ENCODE measurements at regions not wholly inside any gene's neighbourhood (a gene's known extent, or its start where the extent isn't known, plus 50 kb on each side); places are given as distances from the start of the nearest gene placed in this dataset.

GRCh38 chr11:70711911-70712185, 313.5 kb downstream of the CTTN start:
- intact Hi-C loops (cut with DNase I), result no loop called here
- H3K4me1 ChIP-seq, result no peaks in the 10 kb centered on the region
- ATAC-seq, result no peak
- WGBS (ENCODE audit: insufficient coverage, low coverage, low lambda C conversion rate, missing lambda C conversion rate), result no CpG with 5 or more reads among the region's 11 CpGs
- TF ChIP-seq, protein P1, sequence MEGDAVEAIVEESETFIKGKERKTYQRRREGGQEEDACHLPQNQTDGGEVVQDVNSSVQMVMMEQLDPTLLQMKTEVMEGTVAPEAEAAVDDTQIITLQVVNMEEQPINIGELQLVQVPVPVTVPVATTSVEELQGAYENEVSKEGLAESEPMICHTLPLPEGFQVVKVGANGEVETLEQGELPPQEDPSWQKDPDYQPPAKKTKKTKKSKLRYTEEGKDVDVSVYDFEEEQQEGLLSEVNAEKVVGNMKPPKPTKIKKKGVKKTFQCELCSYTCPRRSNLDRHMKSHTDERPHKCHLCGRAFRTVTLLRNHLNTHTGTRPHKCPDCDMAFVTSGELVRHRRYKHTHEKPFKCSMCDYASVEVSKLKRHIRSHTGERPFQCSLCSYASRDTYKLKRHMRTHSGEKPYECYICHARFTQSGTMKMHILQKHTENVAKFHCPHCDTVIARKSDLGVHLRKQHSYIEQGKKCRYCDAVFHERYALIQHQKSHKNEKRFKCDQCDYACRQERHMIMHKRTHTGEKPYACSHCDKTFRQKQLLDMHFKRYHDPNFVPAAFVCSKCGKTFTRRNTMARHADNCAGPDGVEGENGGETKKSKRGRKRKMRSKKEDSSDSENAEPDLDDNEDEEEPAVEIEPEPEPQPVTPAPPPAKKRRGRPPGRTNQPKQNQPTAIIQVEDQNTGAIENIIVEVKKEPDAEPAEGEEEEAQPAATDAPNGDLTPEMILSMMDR (IDR thresholded peaks at IDR 0.05), result no peak
- no peak for TF ChIP-seq POLR2A (IDR thresholded peaks at IDR 0.05)
- H3K27ac ChIP-seq, result no peak overlapping the region
- H3K27me3 ChIP-seq, result no peaks in the 10 kb centered on the region
- H3K36me3 ChIP-seq, result no peaks in the 10 kb centered on the region
- DNase-seq, result no peak
- H3K4me3 ChIP-seq, result no peak overlapping the region
- no peaks in the 10 kb centered on the region for H3K9me3 ChIP-seq

DNA sequence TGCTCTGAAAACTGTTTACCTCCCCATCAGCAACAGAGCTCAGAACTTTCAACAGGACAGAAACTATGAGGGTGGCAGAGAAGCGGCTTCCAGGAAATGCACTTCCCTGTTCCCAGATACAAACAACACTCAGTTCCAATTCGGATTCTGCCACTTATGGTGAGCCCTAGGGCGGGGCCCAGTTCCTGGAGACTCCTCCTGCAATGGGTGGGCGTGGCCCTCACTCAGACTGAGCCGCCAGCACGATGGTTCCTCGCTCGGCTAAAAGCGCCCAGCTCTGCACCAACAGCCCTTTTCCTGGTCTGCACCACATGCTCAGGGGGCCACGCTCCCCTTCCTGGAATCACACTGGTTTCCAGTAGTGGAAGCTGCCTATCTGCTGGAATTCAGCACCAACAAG, 314.1 kb downstream of the CTTN start:
- WGBS (ENCODE audit: insufficient coverage, low coverage, low lambda C conversion rate, missing lambda C conversion rate), result 40% methylated on average over 1 of the region's 10 CpGs
- DNase-seq, result peak in 1 of 3 donors; percentile 46
- H3K27me3 ChIP-seq, result no peaks in the 10 kb centered on the region
- no peaks in the 10 kb centered on the region for H3K36me3 ChIP-seq
- ATAC-seq, result peak; percentile 47 to 64 (median 57)
- H3K9me3 ChIP-seq, result no peaks in the 10 kb centered on the region
- no peak overlapping the region for H3K4me3 ChIP-seq
- no peak for TF ChIP-seq POLR2A (IDR thresholded peaks at IDR 0.05)
- TF ChIP-seq, protein P1 (IDR thresholded peaks at IDR 0.05), result no peak
- H3K4me1 ChIP-seq, result no peaks in the 10 kb centered on the region
- no peak overlapping the region for H3K27ac ChIP-seq
- intact Hi-C loops (cut with DNase I), result no loop called here

DNA sequence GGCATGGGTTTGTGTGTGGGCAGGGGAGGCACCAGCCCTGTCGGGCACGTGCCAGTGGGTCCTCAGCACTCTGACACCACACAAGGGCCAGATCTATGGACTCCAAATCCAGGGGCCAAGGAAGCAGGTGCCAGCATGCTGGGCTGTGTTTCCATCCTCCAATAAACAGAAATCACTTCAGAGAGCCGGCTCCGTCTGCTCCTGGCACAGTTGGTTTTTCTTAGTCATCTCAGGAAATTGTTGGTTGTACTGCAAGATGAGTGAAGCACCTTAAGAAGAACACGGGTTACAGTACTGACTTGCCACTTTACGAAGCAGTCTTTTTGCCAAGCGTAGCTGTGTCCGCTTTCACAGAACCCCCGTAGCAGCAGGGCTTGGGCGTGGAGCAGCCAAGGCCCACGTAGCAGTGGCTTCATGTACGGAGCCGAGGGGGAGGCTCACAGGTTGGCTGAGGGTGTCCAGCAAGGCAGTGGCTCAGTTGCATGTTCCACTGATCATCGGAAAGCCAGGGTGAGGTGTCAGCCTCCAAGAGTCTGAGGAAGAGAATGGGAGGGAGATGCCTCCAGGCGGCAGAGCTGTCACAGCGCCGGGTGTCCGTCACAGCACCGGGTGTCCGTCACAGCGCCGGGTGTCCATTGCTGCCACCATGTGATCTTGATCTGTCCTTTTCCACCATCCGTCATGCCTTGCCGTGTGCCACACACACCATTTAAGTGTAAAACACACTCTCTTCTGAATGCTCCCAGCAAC, 314.9 kb downstream of the CTTN start:
- H3K9me3 ChIP-seq, result no peaks in the 10 kb centered on the region
- intact Hi-C loops (cut with DNase I), result no loop called here
- H3K27me3 ChIP-seq, result no peaks in the 10 kb centered on the region
- H3K36me3 ChIP-seq, result no peaks in the 10 kb centered on the region
- DNase-seq (peak in 1 of 3 donors; percentile 28), ATAC-seq (no peak)
- H3K27ac ChIP-seq, result no peak overlapping the region
- no peaks in the 10 kb centered on the region for H3K4me1 ChIP-seq
- H3K4me3 ChIP-seq, result no peak overlapping the region
- WGBS (ENCODE audit: insufficient coverage, low coverage, low lambda C conversion rate, missing lambda C conversion rate), result 80% methylated on average over 2 of the region's 24 CpGs
- TF ChIP-seq, protein P1 (IDR thresholded peaks at IDR 0.05), result no peak
- no peak for TF ChIP-seq POLR2A (IDR thresholded peaks at IDR 0.05)

DNA sequence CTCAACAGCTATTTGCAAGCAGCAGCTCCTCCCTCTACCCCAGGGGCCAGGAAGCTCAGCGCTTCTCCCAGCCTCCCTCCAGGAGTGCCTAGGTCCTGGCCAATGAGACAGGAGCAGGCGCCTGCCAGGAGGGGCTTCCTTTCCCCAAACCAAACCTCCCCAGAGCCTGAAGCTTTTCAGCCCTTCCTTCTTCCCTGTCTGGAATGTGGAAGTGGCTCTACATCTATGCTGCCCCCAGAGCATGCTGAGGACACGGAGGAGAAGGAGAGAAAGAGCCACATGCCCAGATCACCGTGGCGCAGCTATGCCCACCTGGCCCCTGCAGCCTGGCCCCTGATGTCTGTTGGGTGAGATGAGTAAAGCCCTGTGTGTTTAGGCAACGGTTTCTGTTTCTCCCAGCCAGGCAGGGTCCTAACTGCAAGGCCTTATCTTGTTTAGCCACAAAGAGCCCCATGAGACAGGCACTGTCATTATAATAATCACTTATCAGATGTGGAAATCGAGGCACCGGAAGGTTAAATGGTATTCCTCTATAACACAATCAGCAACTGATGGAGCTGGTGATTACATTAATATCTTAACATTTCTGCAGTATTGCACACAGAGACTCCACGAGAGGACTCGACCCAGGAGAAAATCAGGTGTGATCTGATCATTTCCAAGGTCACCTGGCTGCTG, 315.8 kb downstream of the CTTN start:
- no peak for ATAC-seq
- TF ChIP-seq, protein P1 (IDR thresholded peaks at IDR 0.05), result no peak
- no peak for TF ChIP-seq POLR2A (IDR thresholded peaks at IDR 0.05)
- Histone ChIP-seq H3K4me3 (no peak overlapping the region), H3K4me1 (no peaks in the 10 kb centered on the region), H3K27me3 (no peaks in the 10 kb centered on the region), H3K27ac (no peak overlapping the region), H3K9me3 (no peaks in the 10 kb centered on the region), H3K36me3 (no peaks in the 10 kb centered on the region)
- DNase-seq, result peak in 1 of 3 donors; percentile 31
- 59% methylated on average over 2 of the region's 10 CpGs for WGBS (ENCODE audit: insufficient coverage, low coverage, low lambda C conversion rate, missing lambda C conversion rate)
- intact Hi-C loops (cut with DNase I), result no loop called here
